GM21367 (cell line): ENCODE measurements at regions not wholly inside any gene's neighbourhood (a gene's known extent, or its start where the extent isn't known, plus 50 kb on each side); places are given as distances from the start of the nearest gene placed in this dataset.
"Not testable (repeated sequence)": the region's sequence is repeated elsewhere in the genome, so short reads cannot be mapped to it uniquely, and the experiment has no call there.

Experiments used
- ATAC-seq: cut with Tn5 transposase; IDR thresholded peaks from one replicate; pipeline ENCODE4 v1.9.1; 2021; ENCODE audit not compliant: unreplicated experiment

GRCh38 chr2:183788796-183789195 lies 664.6 kb downstream of the NUP35 start:
- ATAC-seq = not testable (repeated sequence)

GRCh38 chr2:183792165-183792924 lies 668.1 kb downstream of the NUP35 start:
- ATAC-seq = not testable (repeated sequence)

GRCh38 chr2:183798535-183798934 lies 674.3 kb downstream of the NUP35 start:
- ATAC-seq = no peak

GRCh38 chr2:183799761-183800160 lies 675.5 kb downstream of the NUP35 start:
- ATAC-seq = no peak

GRCh38 chr2:183803596-183803995 lies 679.4 kb downstream of the NUP35 start:
- ATAC-seq = no peak

- ATAC-seq = no peak
Measured at GRCh38 chr2:183807870-183808269, 683.6 kb downstream of the NUP35 start.

- no peak for ATAC-seq
Measured at GRCh38 chr2:183809404-183809803, 685.2 kb downstream of the NUP35 start.

- ATAC-seq = no peak
Measured at GRCh38 chr2:183811281-183811680, 687.0 kb downstream of the NUP35 start.

- ATAC-seq = no peak
Measured at GRCh38 chr2:183812091-183812490, 687.8 kb downstream of the NUP35 start.

GRCh38 chr2:183825710-183826109 lies 701.5 kb downstream of the NUP35 start:
- no peak for ATAC-seq

GRCh38 chr2:183829931-183830330 lies 705.7 kb downstream of the NUP35 start:
- ATAC-seq = no peak

- ATAC-seq = no peak
Measured at GRCh38 chr2:183837157-183837556, 712.9 kb downstream of the NUP35 start.

GRCh38 chr2:183838295-183838694 lies 714.1 kb downstream of the NUP35 start:
- ATAC-seq = no peak

GRCh38 chr2:183840061-183840584 lies 715.9 kb downstream of the NUP35 start:
- ATAC-seq = no peak

GRCh38 chr2:183849826-183850225 lies 725.6 kb downstream of the NUP35 start:
- ATAC-seq = not testable (repeated sequence)

- no peak for ATAC-seq
Measured at GRCh38 chr2:183859129-183859528, 734.9 kb downstream of the NUP35 start.

GRCh38 chr2:183866666-183867065 lies 731.7 kb upstream of the ZNF804A start:
- no peak for ATAC-seq

GRCh38 chr2:183867206-183867605 lies 731.1 kb upstream of the ZNF804A start:
- ATAC-seq = no peak

GRCh38 chr2:183868153-183868552 lies 730.2 kb upstream of the ZNF804A start:
- ATAC-seq = no peak

- ATAC-seq = no peak
Measured at GRCh38 chr2:183868707-183869106, 729.6 kb upstream of the ZNF804A start.

- no peak for ATAC-seq
Measured at GRCh38 chr2:183872131-183872530, 726.2 kb upstream of the ZNF804A start.

- no peak for ATAC-seq
Measured at GRCh38 chr2:183881978-183882377, 716.4 kb upstream of the ZNF804A start.
